ENCODE measurements at regions not wholly inside any gene's neighbourhood (a gene's known extent, or its start where the extent isn't known, plus 50 kb on each side); places are given as distances from the start of the nearest gene placed in this dataset.

- no peaks in the 10 kb centered on the region for H3K27me3 Mint-ChIP-seq (ENCODE audit: low read depth, poor library complexity)
- DNase-seq: no peak
- H3K27ac Mint-ChIP-seq: no peak overlapping the region
- H3K4me1 Mint-ChIP-seq: peaks cover 21% of the 10 kb centered on the region
- H3K4me3 Mint-ChIP-seq: no peak overlapping the region
- TF ChIP-seq, protein P1, sequence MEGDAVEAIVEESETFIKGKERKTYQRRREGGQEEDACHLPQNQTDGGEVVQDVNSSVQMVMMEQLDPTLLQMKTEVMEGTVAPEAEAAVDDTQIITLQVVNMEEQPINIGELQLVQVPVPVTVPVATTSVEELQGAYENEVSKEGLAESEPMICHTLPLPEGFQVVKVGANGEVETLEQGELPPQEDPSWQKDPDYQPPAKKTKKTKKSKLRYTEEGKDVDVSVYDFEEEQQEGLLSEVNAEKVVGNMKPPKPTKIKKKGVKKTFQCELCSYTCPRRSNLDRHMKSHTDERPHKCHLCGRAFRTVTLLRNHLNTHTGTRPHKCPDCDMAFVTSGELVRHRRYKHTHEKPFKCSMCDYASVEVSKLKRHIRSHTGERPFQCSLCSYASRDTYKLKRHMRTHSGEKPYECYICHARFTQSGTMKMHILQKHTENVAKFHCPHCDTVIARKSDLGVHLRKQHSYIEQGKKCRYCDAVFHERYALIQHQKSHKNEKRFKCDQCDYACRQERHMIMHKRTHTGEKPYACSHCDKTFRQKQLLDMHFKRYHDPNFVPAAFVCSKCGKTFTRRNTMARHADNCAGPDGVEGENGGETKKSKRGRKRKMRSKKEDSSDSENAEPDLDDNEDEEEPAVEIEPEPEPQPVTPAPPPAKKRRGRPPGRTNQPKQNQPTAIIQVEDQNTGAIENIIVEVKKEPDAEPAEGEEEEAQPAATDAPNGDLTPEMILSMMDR (IDR thresholded peaks at IDR 0.05): no peak
- H3K9me3 Mint-ChIP-seq: peaks cover 22% of the 10 kb centered on the region
- H3K36me3 Mint-ChIP-seq (ENCODE audit: low read depth): peaks cover 16% of the 10 kb centered on the region
Measured at GRCh38 chr12:68078737-68079136, 80.8 kb downstream of the IFNG start.

GRCh38 chr12:68075416-68075815 is 84.1 kb downstream of the IFNG start:
- H3K27ac Mint-ChIP-seq: no peak overlapping the region
- TF ChIP-seq, protein P1 (IDR thresholded peaks at IDR 0.05): no peak
- H3K9me3 Mint-ChIP-seq: no peaks in the 10 kb centered on the region
- H3K27me3 Mint-ChIP-seq (ENCODE audit: low read depth, poor library complexity): no peaks in the 10 kb centered on the region
- H3K4me3 Mint-ChIP-seq: no peak overlapping the region
- H3K4me1 Mint-ChIP-seq: peaks cover 7% of the 10 kb centered on the region
- no peak for DNase-seq
- H3K36me3 Mint-ChIP-seq (ENCODE audit: low read depth): no peaks in the 10 kb centered on the region

- Mint-ChIP-seq H3K27ac (no peak overlapping the region), H3K4me3 (no peak overlapping the region), H3K9me3 (no peaks in the 10 kb centered on the region), H3K4me1 (peaks cover 5% of the 10 kb centered on the region), H3K36me3 (ENCODE audit: low read depth) (no peaks in the 10 kb centered on the region), H3K27me3 (ENCODE audit: low read depth, poor library complexity) (no peaks in the 10 kb centered on the region)
- DNase-seq: no peak
- TF ChIP-seq, protein P1 (IDR thresholded peaks at IDR 0.05): no peak
Measured at GRCh38 chr12:68074306-68075027, 85.1 kb downstream of the IFNG start.

GRCh38 chr12:68070957-68071356 is 81.7 kb downstream of the IFNG-AS1 start:
- peaks cover 6% of the 10 kb centered on the region for H3K36me3 Mint-ChIP-seq (ENCODE audit: low read depth)
- TF ChIP-seq, protein P1 (IDR thresholded peaks at IDR 0.05): no peak
- no peak overlapping the region for H3K4me3 Mint-ChIP-seq
- no peak overlapping the region for H3K27ac Mint-ChIP-seq
- peaks cover 28% of the 10 kb centered on the region for H3K9me3 Mint-ChIP-seq
- no peak for DNase-seq
- H3K4me1 Mint-ChIP-seq: no peaks in the 10 kb centered on the region
- H3K27me3 Mint-ChIP-seq (ENCODE audit: low read depth, poor library complexity): no peaks in the 10 kb centered on the region
